GM18502 (cell line): ENCODE measurements at regions not wholly inside any gene's neighbourhood (a gene's known extent, or its start where the extent isn't known, plus 50 kb on each side); places are given as distances from the start of the nearest gene placed in this dataset.

Source experiments
- ATAC-seq: cut with Tn5 transposase; IDR thresholded peaks from one replicate; pipeline ENCODE4 v1.9.1; 2021; ENCODE audit warnings: mild to moderate bottlenecking; ENCODE audit not compliant: unreplicated experiment, poor library complexity

- no peak for ATAC-seq
These were observed 52.0 kb upstream of the FGGY start for GRCh38 chr1:59244891-59245290.
